ENCODE measurements at regions not wholly inside any gene's neighbourhood (a gene's known extent, or its start where the extent isn't known, plus 50 kb on each side); places are given as distances from the start of the nearest gene placed in this dataset.

DNA sequence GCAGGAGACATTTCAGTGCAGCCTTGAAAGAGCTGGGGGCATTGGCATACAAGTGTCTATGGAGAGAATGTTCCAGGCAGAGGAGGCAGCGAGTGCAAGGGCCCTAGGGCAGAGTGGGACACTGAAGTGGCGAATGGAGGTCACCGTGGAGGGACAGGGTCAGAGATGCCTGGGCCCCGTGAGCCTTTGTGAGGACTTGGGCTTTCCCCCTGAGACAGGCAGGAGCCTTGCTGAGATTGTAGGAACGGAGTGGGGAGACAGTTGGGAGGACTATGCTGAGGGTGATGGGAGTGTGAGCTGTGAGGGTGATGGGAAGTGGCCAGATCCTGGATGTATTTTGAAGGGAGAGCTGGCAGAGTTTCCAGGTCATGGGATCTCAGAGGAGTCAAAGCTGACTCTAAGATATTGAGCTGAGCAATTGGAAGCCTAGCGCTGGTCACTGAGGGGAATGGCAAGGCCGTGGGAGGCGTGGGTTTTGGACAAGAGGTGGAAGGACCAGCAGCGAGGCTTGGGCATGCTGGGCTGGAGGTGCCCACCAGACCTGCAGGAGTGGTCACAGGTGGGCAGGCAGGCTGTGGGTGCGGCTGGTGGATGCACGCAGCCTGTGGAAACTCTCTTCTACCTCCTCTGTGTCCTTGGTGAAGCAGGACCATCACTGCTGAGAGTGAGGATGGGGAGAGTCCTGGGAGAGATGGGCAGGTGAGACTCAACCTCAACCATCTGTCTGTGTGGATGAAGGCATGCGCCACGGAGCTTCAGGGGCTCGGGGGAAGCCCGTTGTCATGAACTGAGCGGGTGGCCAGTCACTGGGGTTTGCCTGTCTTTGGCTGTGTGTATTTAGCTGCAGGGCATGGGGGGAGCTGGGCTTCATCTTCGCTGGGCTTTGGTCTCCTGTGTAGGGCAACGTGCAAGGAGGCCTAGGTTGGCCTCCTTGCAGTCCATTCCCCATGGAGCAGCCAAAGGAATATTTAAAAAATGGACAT is 241.2 kb upstream of the HS6ST1 start:
- Histone ChIP-seq H3K9me3 (ENCODE audit: control insufficient read depth, low read length) (no peaks in the 10 kb centered on the region), H3K4me1 (ENCODE audit: control insufficient read depth, insufficient read depth, low read length, poor library complexity, severe bottlenecking) (no peaks in the 10 kb centered on the region), H3K36me3 (ENCODE audit: control insufficient read depth, insufficient read depth, low read length) (no peaks in the 10 kb centered on the region), H3K4me3 (ENCODE audit: insufficient read depth, low read depth, low read length, poor library complexity, severe bottlenecking) (no peak overlapping the region), H3K27me3 (replicated peaks; ENCODE audit: control insufficient read depth, insufficient read depth, low read length, poor library complexity, severe bottlenecking) (no peaks in the 10 kb centered on the region), H3K27ac (ENCODE audit: insufficient read depth, low read length, poor library complexity, severe bottlenecking) (no peak overlapping the region)
- no peak for DNase-seq

DNA sequence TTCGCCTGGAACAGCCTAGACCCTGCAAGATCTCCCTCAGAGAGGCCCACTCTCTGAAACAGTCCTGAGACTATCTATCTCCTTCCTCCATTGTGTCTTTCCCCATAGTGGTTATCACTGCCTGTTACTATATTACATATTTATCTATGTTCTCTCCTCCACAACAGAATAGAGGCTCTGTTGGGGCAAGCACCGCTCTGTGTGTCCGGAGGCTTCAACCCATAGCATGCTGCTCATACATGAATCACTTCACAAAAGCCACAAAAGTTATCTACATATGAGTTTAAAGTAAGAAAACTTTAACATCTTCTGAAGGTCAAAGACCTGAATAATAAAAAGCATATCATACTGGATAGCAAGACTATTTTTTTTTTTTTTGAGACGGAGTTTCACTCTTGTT is 242.1 kb upstream of the HS6ST1 start:
- no peaks in the 10 kb centered on the region for H3K4me1 ChIP-seq (ENCODE audit: control insufficient read depth, insufficient read depth, low read length, poor library complexity, severe bottlenecking)
- H3K27ac ChIP-seq (ENCODE audit: insufficient read depth, low read length, poor library complexity, severe bottlenecking), result no peak overlapping the region
- no peaks in the 10 kb centered on the region for H3K36me3 ChIP-seq (ENCODE audit: control insufficient read depth, insufficient read depth, low read length)
- no peaks in the 10 kb centered on the region for H3K27me3 ChIP-seq (replicated peaks; ENCODE audit: control insufficient read depth, insufficient read depth, low read length, poor library complexity, severe bottlenecking)
- DNase-seq, result no peak
- no peak overlapping the region for H3K4me3 ChIP-seq (ENCODE audit: insufficient read depth, low read depth, low read length, poor library complexity, severe bottlenecking)
- H3K9me3 ChIP-seq (ENCODE audit: control insufficient read depth, low read length), result no peaks in the 10 kb centered on the region

DNA sequence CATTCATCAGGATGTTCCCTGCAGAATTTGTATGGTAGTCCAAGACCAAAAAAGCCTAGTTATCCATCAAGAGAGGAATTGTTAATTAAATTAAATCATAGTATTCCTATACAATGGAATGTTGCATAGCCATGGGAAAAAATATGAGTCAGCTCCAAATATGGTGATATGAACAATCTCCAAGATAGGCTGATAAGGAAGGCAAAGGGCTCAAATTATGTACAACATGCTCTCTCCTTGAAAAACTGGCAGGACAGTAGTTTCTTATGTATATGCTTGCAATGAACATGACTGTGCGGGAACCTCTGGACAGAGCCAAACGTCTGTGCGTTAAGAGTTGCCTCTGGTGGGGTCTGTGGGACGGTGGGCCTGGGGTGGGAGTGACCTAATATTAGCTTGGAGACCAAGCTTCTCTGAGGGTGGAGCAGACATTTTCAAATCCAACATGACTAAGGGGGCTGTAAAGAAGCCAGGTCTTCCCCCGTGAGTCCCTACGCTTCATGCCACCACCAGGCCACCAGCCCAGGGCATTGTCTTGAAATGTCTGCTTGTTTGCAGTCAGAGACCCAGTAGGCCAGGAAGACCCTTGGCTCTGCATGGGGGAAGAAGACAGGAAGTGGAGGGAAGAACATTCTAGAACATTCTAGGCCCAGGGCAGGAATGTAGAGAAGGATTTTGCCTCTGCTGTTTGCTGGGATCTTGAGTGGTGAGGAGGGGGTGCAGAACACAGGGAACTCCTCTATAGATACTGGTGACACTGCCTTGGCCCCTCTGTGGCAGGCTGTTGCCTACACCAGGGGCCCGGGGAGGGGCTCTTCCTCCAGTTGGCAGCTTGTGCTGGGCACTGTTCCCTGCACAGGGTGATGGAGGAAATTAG is 244.0 kb upstream of the HS6ST1 start:
- DNase-seq, result no peak
- Histone ChIP-seq H3K36me3 (ENCODE audit: control insufficient read depth, insufficient read depth, low read length) (no peaks in the 10 kb centered on the region), H3K27me3 (replicated peaks; ENCODE audit: control insufficient read depth, insufficient read depth, low read length, poor library complexity, severe bottlenecking) (no peaks in the 10 kb centered on the region), H3K27ac (ENCODE audit: insufficient read depth, low read length, poor library complexity, severe bottlenecking) (no peak overlapping the region), H3K9me3 (ENCODE audit: control insufficient read depth, low read length) (no peaks in the 10 kb centered on the region), H3K4me3 (ENCODE audit: insufficient read depth, low read depth, low read length, poor library complexity, severe bottlenecking) (no peak overlapping the region), H3K4me1 (ENCODE audit: control insufficient read depth, insufficient read depth, low read length, poor library complexity, severe bottlenecking) (no peaks in the 10 kb centered on the region)

DNA sequence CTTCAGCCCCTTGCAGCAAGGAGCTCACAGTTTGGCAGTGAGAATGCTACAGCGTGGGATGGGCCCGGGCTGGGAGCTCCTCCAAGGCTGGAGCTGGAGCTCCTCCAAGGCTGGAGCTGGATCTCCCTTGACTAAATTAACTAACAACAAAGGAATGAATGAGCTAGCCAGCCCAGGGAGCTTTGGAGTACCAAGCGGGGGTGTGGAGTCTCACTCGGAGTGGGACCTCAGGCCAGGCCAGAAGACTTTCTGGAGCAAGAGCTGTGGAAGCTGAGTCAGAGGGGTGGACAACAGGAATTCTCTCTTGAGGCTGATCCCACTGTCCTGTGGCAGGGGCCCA is 244.7 kb upstream of the HS6ST1 start:
- H3K4me3 ChIP-seq (ENCODE audit: insufficient read depth, low read depth, low read length, poor library complexity, severe bottlenecking), result no peak overlapping the region
- no peaks in the 10 kb centered on the region for H3K9me3 ChIP-seq (ENCODE audit: control insufficient read depth, low read length)
- H3K27ac ChIP-seq (ENCODE audit: insufficient read depth, low read length, poor library complexity, severe bottlenecking), result no peak overlapping the region
- no peaks in the 10 kb centered on the region for H3K4me1 ChIP-seq (ENCODE audit: control insufficient read depth, insufficient read depth, low read length, poor library complexity, severe bottlenecking)
- H3K36me3 ChIP-seq (ENCODE audit: control insufficient read depth, insufficient read depth, low read length), result no peaks in the 10 kb centered on the region
- DNase-seq, result no peak
- H3K27me3 ChIP-seq (replicated peaks; ENCODE audit: control insufficient read depth, insufficient read depth, low read length, poor library complexity, severe bottlenecking), result no peaks in the 10 kb centered on the region

DNA sequence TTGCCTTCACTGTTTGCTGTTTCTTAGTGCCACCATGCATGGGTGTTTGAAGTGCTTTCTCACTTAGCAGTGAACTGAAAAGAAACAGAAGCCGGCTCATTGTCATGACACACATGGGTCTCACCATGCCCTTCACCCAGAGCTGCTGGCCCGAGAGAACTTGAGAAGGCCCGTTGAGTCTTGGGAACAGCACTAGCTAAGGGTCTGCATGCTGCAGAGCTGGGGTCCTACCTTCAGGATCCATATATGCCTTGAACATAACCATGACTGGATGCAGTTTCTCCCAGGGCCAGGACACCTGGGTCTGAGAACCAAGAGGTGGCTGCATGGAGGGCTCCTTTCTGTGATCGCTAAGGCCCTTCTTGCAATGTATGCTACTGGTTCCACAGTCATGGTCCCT is 245.5 kb upstream of the HS6ST1 start:
- DNase-seq, result no peak
- no peak overlapping the region for H3K27ac ChIP-seq (ENCODE audit: insufficient read depth, low read length, poor library complexity, severe bottlenecking)
- no peaks in the 10 kb centered on the region for H3K36me3 ChIP-seq (ENCODE audit: control insufficient read depth, insufficient read depth, low read length)
- H3K4me3 ChIP-seq (ENCODE audit: insufficient read depth, low read depth, low read length, poor library complexity, severe bottlenecking), result no peak overlapping the region
- no peaks in the 10 kb centered on the region for H3K27me3 ChIP-seq (replicated peaks; ENCODE audit: control insufficient read depth, insufficient read depth, low read length, poor library complexity, severe bottlenecking)
- no peaks in the 10 kb centered on the region for H3K4me1 ChIP-seq (ENCODE audit: control insufficient read depth, insufficient read depth, low read length, poor library complexity, severe bottlenecking)
- H3K9me3 ChIP-seq (ENCODE audit: control insufficient read depth, low read length), result no peaks in the 10 kb centered on the region

DNA sequence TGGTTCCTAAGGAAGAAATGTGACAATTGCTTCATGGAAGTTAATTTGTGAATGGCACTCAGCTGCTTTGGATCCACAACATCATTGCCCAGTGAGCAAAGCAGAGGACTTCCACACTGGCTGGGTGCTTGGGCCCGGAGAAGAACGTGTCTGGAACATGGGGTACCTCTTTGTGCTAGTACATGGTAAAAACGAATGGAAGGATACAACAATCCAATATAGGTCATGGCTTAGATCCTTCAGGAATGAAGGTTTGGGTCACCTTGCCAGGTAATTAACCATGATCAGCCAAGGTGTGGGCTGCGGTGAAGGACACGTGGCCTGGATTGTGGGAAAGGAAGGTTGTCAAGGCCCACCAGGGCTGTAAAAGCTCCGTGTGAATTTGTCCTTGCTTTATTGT is 245.9 kb upstream of the HS6ST1 start:
- no peak for DNase-seq
- Histone ChIP-seq H3K9me3 (ENCODE audit: control insufficient read depth, low read length) (no peaks in the 10 kb centered on the region), H3K27me3 (replicated peaks; ENCODE audit: control insufficient read depth, insufficient read depth, low read length, poor library complexity, severe bottlenecking) (no peaks in the 10 kb centered on the region), H3K4me3 (ENCODE audit: insufficient read depth, low read depth, low read length, poor library complexity, severe bottlenecking) (no peak overlapping the region), H3K36me3 (ENCODE audit: control insufficient read depth, insufficient read depth, low read length) (no peaks in the 10 kb centered on the region), H3K27ac (ENCODE audit: insufficient read depth, low read length, poor library complexity, severe bottlenecking) (no peak overlapping the region), H3K4me1 (ENCODE audit: control insufficient read depth, insufficient read depth, low read length, poor library complexity, severe bottlenecking) (no peaks in the 10 kb centered on the region)

DNA sequence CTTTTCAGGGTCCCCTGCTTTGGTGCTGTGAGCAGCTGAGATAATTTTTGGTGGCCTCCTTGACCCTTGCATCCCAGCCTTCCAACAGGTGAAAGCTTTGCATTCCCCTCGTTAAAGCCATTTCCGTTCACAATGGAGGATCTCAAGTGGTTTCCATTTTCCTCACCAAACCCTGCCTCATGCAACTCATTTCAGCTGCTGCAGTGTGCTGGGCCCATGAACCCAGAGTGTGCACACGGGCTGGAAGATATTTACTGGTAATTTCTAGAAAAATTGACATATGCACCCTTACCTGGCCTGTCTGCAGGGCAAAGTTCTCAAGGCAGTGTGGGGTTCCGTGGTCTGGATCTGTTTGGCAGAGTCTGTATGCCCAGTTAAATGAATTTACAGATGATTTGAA is 246.8 kb upstream of the HS6ST1 start:
- Histone ChIP-seq H3K27me3 (replicated peaks; ENCODE audit: control insufficient read depth, insufficient read depth, low read length, poor library complexity, severe bottlenecking) (no peaks in the 10 kb centered on the region), H3K36me3 (ENCODE audit: control insufficient read depth, insufficient read depth, low read length) (no peaks in the 10 kb centered on the region), H3K4me3 (ENCODE audit: insufficient read depth, low read depth, low read length, poor library complexity, severe bottlenecking) (no peak overlapping the region), H3K4me1 (ENCODE audit: control insufficient read depth, insufficient read depth, low read length, poor library complexity, severe bottlenecking) (no peaks in the 10 kb centered on the region), H3K9me3 (ENCODE audit: control insufficient read depth, low read length) (no peaks in the 10 kb centered on the region), H3K27ac (ENCODE audit: insufficient read depth, low read length, poor library complexity, severe bottlenecking) (no peak overlapping the region)
- DNase-seq, result no peak

DNA sequence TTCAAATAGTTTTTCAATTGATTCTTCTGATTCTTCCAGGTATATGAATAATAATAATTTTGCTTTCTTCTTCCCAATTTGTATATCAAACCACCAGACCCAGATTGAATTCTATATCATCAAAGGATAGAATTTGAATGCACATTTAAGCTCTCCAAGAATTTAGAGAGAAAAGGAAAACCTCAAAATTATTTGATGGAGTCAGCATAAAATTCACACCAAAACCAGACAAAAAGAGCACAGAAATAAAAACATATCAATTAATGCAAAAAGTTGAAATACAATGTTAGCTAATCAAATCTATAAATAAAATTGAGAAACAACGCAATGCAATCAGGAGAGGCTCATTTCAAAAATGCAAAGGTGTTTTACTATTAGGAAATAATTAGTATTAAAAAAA is 248.0 kb upstream of the HS6ST1 start:
- H3K27me3 ChIP-seq (replicated peaks; ENCODE audit: control insufficient read depth, insufficient read depth, low read length, poor library complexity, severe bottlenecking), result no peaks in the 10 kb centered on the region
- DNase-seq, result no peak
- no peak overlapping the region for H3K4me3 ChIP-seq (ENCODE audit: insufficient read depth, low read depth, low read length, poor library complexity, severe bottlenecking)
- no peaks in the 10 kb centered on the region for H3K4me1 ChIP-seq (ENCODE audit: control insufficient read depth, insufficient read depth, low read length, poor library complexity, severe bottlenecking)
- H3K27ac ChIP-seq (ENCODE audit: insufficient read depth, low read length, poor library complexity, severe bottlenecking), result no peak overlapping the region
- no peaks in the 10 kb centered on the region for H3K9me3 ChIP-seq (ENCODE audit: control insufficient read depth, low read length)
- no peaks in the 10 kb centered on the region for H3K36me3 ChIP-seq (ENCODE audit: control insufficient read depth, insufficient read depth, low read length)

DNA sequence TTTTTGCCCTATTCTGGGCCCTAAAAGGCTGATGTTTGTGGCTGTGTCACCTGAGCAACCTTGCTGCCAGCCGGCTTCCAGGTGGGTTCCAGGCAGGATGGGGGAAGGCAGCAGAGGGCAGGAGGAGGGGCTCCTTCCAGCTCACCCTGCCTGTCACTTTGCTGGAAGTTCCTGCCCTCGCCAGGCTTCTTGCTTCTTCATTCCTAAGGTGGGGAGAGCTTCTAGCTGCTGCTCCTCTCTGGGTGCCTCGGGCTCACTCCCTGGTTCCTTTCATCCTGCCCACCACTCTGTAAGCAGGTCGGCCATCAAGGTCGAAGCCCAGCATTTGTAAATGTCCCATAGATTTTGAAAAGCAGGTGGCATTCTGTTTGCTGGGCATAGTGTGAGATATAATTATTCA is 249.4 kb upstream of the HS6ST1 start:
- DNase-seq, result no peak
- Histone ChIP-seq H3K4me3 (ENCODE audit: insufficient read depth, low read depth, low read length, poor library complexity, severe bottlenecking) (no peak overlapping the region), H3K27me3 (replicated peaks; ENCODE audit: control insufficient read depth, insufficient read depth, low read length, poor library complexity, severe bottlenecking) (no peaks in the 10 kb centered on the region), H3K4me1 (ENCODE audit: control insufficient read depth, insufficient read depth, low read length, poor library complexity, severe bottlenecking) (no peaks in the 10 kb centered on the region), H3K36me3 (ENCODE audit: control insufficient read depth, insufficient read depth, low read length) (no peaks in the 10 kb centered on the region), H3K9me3 (ENCODE audit: control insufficient read depth, low read length) (no peaks in the 10 kb centered on the region), H3K27ac (ENCODE audit: insufficient read depth, low read length, poor library complexity, severe bottlenecking) (no peak overlapping the region)

DNA sequence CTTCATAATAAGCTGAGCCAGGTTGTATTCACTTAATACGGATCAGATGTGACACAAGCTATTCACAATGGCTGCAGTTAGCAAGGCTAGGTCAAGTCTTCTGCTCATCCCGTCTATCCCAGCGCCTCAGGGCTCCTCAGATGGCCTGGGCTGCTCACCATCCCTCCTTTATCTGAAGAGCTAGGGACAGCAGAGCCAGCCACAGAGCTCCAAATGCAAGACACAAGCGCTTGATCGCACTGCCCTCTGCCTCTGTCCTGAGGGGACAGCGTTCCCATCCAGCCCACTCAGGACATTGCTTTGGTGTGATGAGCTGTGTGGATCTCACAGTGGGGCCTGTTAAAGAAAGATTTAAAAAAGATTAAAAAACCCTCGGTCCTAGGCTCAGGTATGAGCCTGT is 254.4 kb upstream of the HS6ST1 start:
- H3K27ac ChIP-seq (ENCODE audit: insufficient read depth, low read length, poor library complexity, severe bottlenecking), result no peak overlapping the region
- no peaks in the 10 kb centered on the region for H3K4me1 ChIP-seq (ENCODE audit: control insufficient read depth, insufficient read depth, low read length, poor library complexity, severe bottlenecking)
- H3K27me3 ChIP-seq (replicated peaks; ENCODE audit: control insufficient read depth, insufficient read depth, low read length, poor library complexity, severe bottlenecking), result no peaks in the 10 kb centered on the region
- no peaks in the 10 kb centered on the region for H3K36me3 ChIP-seq (ENCODE audit: control insufficient read depth, insufficient read depth, low read length)
- no peaks in the 10 kb centered on the region for H3K9me3 ChIP-seq (ENCODE audit: control insufficient read depth, low read length)
- no peak for DNase-seq
- H3K4me3 ChIP-seq (ENCODE audit: insufficient read depth, low read depth, low read length, poor library complexity, severe bottlenecking), result no peak overlapping the region
